ENCODE measurements at regions not wholly inside any gene's neighbourhood (a gene's known extent, or its start where the extent isn't known, plus 50 kb on each side); places are given as distances from the start of the nearest gene placed in this dataset.

DNA sequence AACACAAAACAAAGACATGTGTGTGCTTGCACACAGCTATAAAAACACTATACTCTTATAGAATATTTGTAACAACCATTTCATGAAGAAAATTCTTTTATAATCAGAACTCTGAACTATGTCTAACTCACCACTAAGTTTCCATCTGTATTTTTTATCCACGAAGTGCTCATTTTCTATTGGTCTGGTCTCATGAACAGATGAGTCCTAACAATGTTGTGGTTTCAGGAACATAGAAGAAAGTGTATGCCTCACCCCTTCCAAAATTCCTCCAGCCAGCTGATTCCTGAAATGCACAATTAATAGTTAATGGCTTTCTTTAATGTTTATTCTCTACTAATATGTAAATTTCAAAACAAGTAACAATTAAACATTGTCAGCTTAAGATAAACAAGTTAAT lies 325.3 kb upstream of the GRAMD2B start:
- TF ChIP-seq, protein P1, sequence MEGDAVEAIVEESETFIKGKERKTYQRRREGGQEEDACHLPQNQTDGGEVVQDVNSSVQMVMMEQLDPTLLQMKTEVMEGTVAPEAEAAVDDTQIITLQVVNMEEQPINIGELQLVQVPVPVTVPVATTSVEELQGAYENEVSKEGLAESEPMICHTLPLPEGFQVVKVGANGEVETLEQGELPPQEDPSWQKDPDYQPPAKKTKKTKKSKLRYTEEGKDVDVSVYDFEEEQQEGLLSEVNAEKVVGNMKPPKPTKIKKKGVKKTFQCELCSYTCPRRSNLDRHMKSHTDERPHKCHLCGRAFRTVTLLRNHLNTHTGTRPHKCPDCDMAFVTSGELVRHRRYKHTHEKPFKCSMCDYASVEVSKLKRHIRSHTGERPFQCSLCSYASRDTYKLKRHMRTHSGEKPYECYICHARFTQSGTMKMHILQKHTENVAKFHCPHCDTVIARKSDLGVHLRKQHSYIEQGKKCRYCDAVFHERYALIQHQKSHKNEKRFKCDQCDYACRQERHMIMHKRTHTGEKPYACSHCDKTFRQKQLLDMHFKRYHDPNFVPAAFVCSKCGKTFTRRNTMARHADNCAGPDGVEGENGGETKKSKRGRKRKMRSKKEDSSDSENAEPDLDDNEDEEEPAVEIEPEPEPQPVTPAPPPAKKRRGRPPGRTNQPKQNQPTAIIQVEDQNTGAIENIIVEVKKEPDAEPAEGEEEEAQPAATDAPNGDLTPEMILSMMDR (IDR thresholded peaks at IDR 0.05; ENCODE audit: low read depth, low read length, missing input control): no peak
- TF ChIP-seq, protein P2, sequence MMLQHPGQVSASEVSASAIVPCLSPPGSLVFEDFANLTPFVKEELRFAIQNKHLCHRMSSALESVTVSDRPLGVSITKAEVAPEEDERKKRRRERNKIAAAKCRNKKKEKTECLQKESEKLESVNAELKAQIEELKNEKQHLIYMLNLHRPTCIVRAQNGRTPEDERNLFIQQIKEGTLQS (IDR thresholded peaks at IDR 0.05): no peak
- TF ChIP-seq JUND (IDR thresholded peaks at IDR 0.05) (no peak), RXRA (IDR thresholded peaks at IDR 0.05) (no peak), TAF1 (conservative IDR thresholded peaks at IDR 0.05) (no peak)

Data from liver (tissue), 3 donors.